ELR (cell line): ENCODE measurements at regions not wholly inside any gene's neighbourhood (a gene's known extent, or its start where the extent isn't known, plus 50 kb on each side); places are given as distances from the start of the nearest gene placed in this dataset.

Source experiments
- DNase-seq: peaks from one replicate; pipeline ENCODE4 v3.0.0-alpha.2; 2015; ENCODE audit warnings: low read depth

DNA sequence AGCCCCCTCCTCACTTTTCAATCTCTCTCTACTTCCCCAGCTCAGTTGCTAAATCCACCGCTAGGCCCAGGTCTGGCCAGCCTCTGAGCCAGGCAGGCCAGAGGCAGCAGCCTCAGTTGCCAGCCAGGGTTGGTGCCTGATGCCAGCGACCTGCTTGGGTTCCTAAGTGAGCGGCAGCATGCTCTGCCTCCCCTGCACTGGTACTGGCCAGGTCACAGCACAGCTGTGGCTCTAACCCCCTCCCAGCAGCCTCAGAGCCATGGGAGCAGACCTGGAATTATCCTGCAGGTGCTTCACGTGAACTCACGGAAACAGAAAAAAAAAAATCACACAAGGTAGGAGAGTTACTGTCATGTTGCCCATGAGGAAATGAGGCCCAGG, 82.5 kb upstream of the ATF3 start:
- no peak for DNase-seq

DNA sequence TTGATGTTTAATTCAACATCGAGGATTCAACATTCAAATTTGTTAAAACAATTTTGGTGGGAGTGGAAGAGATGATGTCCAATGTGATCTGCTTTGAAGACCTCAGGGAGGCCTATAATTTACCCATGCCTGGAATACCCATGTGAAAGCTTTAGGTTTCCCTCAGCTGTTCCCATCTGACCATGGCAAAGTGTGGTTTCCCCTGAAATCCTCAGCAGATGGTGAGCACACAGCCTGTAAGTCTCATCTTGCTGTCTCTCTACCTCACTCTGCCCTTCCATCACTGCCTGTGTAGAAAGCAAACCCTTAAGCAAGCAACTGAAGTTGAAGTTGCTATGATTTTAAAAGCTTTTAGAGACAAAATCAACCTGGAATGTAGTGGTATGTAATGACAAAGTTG, 80.1 kb upstream of the ATF3 start:
- no peak for DNase-seq

DNA sequence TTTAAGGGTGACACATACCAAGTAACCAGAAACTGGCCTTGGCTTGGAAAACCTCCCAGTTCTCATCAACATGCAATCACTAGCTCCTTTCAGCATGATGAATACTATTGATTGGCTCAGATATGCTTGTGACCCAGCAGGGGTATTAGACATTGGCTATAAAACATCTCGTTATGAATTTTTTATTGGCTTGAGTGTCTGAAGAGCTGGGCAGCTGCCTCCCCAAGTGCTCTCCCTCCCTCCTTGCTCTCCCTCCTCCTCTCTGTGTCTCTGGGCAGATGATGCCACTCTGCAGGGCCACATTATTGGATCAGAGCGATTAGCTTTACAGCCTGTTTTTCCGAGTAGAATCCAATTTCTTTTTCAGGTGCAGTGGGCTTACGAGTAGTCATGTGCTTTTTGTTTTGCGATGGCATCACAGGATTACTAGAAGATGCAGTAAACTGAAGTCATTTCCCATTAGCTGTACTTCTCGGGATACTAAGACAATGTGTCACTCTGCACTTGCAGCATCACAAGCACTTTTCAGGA, 79.3 kb upstream of the ATF3 start:
- peak; percentile 70 for DNase-seq

DNA sequence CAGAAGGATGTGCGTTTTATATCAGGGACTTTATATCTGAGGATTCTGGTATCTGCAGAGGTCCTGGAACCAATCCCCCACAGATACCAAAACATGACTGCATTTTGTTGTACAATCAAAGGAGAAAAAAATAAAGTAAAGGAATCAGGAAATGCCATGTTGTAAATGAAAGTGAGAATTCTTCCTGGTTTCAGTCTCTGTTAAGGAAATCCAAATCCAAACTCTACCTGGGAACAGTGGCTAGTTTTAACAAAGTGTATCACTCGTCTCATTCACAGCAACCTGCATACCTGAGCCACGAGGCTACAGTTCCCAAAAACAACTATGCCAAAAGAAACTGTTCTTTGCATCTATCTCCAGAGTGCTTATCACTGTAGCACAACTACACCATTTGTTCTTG, 77.3 kb upstream of the ATF3 start:
- DNase-seq = no peak

DNA sequence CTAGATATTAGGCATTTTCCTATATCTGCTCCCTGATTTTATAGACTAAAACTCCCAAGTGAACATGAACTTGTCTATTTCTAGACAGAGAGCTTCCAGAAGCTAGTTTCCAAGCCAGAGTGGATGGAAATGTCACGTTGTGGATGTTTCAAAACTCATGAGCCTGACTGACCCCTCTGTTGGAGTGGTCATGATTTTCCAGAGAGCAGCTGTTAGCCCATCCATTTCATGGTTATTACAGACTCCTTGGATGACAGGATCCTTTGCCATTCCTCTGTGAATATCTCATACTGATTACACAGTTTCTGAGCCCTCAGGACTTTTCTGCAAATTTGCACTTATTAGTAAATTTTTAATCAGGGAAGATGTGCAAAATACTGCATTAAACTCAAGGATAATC, 76.8 kb upstream of the ATF3 start:
- DNase-seq = no peak

DNA sequence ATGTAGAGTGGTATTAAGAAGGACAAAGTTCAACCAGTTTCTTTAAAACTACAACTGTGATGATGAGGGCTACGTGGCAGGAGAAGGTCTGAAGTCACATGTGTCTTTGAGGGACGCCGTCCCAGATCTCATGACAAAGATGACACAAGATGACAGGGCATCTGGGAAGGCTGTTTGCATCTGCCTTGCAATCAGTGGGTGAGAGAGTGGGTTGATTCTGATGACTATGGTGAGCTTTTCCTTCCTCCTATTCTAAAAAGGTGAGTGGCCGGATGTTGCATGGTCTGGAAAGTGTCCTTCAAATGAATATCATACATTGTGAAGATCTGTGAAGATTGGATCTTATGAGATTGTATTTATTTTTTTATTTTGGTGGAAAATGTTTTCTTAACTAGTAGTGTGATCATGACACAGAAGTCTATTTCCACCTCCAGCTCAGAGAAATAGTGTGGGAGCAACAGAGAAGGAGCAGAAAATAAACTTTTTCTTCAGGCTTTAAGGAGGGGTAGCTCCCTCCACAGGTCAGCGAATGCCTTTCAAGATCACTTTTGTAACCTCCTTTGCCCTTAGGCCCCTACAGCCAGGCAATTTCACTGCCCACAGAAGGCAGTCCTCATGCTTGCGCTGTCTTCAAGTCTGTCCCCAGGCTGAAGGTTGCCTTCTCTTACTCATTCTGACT, 76.0 kb upstream of the ATF3 start:
- no peak for DNase-seq

DNA sequence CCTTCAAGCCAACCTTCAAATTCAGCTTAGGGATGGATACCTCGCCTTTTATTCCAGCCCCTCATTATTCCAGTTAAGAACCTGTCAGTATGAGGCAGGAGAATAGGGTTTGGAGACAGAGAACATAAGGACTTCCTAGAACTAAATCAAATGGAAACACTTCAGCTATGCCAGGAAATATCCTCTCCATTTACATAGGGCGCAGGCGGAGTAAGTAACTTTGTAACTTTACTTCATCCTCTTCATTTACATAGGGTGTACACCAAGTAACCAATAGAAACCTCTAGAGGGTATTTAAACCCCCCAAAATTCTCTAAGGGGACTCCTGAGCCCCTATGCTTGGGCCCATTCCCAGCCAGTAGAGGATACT, 75.4 kb upstream of the ATF3 start:
- DNase-seq = no peak

DNA sequence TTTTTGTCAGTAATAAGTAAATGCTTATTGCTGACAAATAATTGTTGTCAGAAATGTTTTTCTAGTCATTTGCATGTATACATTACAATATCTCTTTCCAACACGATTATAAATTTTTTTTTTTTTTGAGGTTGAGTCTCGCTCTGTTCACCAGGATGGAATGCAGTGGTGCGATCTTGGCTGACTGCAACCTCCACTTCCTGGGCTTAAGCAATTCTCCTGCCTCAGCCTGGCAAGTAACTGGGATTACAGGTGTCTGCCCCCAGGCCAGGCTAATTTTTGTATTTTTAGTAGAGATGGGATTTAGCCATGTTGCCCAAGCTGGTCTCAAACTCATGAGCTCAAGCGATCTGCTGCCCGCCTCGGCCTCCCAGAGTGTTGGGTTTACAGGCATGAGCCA, 72.0 kb upstream of the ATF3 start:
- no peak for DNase-seq

DNA sequence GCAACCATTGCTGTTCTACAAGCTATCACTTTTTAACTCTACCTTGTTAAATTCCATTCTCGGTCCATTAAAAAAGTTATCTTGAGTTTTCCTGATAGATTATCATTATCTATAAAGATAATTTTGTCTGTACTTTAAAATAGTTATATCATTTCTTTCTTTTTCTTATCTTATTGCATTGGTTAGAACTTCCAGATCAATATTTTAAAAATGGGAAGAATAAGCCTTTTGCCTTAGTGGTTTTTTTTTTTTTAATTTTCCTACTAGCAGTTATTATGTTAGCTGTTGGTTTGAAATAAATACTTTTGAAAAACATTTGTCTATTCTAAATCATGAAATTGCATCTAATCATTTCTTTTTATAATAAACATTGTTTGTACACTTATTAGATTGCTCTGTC, 71.0 kb upstream of the ATF3 start:
- DNase-seq = no peak

DNA sequence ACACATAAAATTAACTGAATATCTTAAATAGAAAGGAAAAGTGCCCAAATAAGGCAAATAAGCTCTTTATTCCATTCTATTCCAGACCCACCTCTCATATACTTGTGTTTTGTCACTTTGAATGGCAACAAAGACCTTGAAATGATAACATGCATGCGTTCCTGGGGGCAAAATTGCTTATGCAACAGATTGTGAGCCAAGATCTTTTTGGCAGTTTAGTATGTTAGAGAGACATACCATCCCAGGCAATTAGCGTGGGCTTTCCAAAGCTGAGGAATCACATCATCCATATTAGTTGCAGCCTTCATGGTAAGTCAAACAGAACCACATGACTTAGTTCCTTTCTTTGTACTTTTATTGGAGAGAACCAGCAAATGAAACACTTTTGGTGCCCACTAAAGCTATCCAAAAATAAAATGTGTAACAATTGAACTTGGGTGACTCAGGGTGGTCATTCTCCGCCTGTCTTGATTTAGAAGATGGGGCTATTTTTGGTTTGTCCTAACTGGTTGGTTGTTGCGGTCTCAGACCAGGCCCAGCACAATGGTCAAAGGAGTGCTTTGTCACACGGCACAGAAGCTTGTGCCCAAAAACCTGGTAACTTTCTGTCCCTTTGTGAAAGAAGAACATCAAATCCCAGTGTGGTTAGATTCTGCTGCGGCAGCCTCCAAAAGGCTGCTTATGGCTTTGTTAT, 68.7 kb upstream of the ATF3 start:
- no peak for DNase-seq

DNA sequence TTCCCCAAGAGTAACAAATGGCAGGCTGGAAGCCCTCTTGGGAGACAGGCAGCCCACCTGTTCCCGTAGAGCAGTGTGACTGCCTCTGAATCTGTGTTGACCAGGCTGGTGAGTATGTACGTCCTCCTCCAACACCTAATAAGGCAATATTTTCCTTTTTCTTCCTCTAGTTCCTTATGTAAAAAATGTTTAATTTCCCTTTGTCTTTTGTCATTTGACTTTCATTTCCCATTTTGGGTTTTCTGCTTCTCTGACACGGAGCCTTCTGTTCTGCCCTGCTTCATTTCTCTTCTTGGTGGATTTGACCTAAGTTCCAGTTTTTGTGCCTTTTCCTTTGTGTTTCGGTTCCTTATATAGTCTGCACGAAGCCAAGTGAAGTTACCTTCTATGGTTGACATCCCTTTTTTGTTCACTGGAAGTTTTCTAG, 65.8 kb upstream of the ATF3 start:
- DNase-seq = no peak

DNA sequence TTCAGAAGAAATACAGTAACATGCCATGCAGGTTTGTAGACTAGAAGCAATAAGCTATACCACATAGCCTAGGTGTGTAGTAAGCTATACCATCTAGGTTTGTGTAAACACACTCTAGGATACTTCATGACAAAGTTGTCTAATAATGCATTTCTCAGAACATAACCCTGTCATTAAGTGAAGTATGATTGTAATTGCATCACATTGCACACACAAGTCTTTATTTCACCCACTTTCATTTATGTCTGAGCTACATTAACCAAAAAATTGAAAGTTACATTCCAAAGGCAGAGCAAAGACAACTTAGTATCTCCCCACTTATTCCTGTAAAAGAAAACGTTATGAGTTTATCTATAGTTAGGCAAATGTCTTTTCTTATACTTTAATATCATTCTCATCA, 64.5 kb upstream of the ATF3 start:
- DNase-seq = no peak

DNA sequence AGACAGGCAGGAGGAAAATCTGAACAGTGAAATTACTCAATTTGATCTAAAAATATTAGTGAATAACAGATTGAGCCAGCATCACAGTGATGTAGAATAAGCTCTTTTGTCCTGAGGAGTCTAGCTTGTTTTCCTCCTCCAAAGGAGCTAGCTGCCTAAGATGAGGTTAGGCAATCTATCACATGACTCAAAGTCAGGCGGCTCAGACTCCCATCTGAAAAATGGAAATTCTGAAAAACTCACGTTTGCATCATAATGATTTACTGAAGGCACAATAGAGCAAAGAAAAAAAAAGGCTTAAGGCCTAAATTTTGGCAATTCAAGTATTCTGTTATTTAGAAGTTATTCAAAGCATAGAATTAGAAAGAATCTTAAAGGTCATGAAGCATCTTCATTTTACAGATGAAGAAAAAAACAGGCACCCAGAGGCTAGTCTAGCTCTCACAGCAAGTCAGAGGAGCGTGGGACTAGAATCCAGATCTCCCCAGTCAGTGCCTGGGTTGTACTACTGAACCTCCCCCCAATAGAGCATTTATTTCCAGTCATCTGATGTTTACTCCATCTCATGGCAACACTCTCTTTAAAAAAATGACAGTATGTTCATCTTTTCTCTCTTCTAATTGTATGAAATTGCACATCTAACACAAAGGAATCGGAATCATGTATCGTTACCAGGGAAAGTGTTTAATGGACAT, 62.5 kb upstream of the ATF3 start:
- peak; percentile 43 for DNase-seq

DNA sequence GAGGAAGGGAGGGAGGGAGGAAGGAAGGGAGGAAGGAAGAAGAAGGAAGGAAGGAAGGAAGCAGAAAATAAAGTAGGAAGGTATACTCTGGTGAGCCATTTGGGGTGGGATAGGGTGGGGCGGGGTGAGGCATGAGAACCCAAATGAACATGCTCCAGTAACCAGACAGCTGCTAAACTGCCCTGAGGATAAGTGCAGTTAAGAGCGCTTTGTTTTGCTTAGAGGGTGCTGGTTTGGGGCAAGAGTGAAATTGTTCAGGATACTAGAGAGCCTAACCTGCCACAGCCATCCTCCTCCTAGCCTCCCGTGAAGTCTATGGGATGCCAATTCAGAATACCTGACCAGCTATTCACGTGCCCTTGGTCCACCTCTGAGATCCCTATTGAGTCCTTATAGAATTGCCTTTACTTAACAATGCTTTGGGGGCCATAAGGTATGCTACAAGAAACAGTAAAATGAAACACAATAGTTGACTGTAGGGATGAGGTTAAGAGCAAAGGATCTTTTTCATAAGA, 59.0 kb upstream of the ATF3 start:
- DNase-seq = no peak

DNA sequence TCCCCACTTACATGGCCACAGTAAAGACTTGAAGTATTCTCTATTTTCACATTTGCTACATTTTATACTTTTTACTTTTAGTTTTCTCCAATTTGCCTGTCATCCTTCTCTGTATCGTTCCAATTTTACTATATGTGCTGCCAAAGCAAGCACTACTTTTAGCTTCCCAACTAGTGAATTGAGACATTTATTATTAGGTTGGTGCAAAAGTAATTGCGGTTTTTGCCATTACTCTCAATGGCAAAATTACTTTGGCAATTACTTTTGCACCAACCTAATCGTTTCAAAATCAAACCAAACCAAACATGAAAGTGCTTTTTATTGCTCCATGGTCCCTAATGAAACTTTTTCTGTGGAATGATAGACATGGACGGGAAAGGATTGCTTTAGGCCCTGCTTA, 56.6 kb upstream of the ATF3 start:
- no peak for DNase-seq

DNA sequence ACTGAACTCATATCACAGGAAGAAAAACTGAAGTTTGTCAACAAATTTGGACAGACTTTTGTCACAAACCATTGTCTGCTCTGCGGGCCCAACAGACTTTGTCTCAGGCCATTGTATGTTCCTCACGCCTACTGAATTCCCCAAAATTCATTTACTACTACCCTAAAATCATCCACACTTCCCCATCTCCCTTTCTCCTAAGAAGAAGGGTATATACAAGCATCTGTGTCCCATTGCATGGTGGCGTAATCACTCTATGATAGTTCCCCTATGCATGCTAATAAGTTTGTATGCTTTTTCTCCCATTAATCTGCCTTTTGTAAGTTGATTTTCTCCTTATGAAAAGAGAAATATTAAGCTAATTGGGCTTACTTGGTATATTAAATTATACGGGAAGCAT, 54.9 kb upstream of the ATF3 start:
- DNase-seq = no peak

DNA sequence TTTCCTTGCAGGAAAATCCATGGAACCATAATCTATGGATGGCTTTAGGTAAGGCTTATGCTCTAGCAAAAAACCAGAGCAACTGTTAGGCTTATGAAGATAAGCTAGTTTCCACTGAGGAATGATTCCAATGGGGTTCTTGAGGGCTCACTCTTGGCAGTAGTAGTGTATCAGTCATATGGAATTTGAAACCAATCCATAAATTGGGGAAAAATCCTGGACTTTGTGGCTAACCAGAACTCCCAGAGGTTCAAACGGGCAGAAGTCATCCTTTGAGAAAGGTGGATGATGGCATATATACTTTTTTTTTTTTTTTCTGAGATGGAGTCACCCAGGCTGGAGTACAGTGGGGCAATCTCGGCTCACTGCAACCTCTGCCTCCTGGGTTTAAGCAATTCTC, 54.2 kb upstream of the ATF3 start:
- peak; percentile 31 for DNase-seq

DNA sequence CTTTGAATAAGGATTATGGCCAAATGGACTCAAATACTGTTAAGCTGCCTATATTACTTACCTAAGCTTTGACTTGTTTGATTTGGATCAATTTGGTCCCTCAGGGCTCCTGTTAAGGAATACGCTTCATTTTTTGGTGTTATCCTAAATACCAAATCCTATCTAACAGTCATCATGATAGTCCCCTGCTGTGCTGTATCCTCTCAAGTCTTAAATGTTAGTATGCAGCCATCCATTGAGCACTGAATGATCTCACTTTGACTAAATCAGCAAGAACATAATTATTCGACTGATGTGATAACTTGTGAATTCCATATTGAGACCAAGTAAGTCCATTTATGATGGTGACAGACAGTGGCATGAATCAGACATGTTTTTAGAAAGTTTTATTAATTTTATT, 53.1 kb upstream of the ATF3 start:
- DNase-seq = no peak

DNA sequence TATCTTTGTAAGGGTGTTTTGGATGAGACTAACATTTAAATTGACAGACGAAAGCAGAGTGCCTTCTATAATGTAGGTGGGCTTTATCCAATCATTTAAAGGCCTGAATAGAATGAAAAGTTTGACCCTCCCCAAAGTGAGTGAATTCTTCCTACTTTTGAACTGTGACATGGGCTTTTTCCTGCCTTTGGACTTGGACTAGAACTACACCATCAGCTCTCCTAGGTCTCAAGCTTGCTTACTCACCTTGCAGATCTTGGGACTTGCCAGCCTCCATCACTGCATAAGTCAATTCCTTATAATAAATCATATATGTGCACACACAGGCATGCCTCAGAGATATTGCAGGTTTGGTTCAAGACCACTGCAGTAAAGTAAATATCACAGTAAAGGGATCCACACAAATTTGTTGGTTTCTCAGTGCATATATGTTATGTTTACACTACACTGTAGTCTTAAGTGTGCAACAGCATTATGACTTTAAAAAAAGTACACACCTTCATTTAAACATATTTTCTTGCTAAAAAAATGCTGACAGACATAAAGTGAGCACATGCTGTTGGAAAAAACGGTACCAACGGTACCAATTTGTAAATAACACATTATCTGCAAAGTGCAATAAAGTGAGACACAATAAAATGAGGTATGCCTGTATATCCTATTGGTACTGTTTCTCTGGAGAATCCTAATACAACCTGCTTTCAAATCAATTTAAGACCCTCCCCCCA, 51.6 kb upstream of the ATF3 start:
- DNase-seq = no peak

DNA sequence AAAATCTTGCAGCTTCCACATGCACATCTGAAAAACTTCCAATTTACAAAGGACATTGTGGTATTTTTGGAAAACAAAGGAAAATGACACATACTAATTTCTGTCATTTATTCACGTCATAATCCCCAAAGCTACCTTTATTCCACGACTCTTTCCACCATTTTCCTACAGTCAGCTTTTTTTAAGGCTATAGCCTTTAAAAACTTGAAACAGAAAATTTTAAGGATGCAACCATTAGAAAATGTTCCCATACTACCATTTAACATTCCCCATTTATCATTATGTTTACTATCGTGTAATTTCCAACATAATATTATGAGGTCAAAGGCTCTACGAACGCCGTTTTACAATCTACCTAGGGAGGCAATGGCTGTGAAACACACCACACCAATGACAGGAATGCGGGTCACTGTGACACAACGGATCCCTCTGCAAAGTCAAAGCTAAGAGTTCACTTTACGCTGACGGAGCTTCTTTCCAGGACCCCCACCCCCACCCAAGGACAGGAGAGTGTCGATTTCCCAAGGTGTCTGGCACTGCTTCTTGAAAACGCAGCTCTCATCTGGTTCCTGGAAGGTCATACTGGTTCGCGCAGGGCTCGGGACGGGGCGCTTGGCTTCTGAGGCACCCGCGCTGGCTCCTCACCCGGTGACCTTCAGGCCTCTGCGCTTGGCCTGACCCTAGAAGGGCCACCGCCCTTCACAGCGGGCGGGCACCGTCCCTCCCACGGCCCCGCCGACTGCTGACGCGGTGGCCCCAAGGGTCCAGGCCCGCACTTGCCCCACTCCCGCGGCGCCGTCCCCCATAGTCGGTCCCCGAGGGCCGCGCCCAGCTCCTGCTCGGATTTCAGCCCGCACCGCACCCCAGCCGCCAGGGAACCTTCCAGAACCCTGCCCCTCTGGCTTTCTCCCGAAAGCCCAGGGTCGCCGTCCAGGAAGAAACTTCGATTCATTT, 50.5 kb upstream of the ATF3 start:
- peak; percentile 52 for DNase-seq
